ENCODE measurements at regions not wholly inside any gene's neighbourhood (a gene's known extent, or its start where the extent isn't known, plus 50 kb on each side); places are given as distances from the start of the nearest gene placed in this dataset.
"Not testable (repeated sequence)": the region's sequence is repeated elsewhere in the genome, so short reads cannot be mapped to it uniquely, and the experiment has no call there.

DNA sequence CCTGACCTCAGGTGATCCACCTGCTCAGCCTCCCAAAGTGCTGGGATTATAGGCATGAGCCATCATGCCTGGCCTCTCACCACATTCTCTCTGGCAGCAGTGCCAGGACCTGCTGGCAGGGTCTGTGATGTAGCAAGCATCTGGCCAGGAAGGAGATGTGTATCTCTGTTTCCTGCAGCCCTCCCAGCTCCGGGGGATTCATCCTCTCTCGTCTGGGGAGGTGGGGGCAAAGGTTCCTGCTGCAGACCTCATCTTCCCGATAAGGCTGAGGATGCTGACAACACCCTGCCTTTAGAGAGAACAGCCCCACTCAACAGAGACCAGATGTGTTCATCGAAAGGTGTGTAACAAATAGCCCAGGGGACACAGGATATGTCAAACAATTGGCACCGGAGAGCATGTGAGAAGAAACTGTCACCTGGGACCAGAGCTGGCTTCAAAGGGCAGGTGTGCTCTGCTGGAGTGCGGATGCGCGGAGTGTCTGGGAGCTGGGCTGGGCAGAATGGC lies 54.8 kb upstream of the SEC14L1 start:
- TF ChIP-seq, protein P1, sequence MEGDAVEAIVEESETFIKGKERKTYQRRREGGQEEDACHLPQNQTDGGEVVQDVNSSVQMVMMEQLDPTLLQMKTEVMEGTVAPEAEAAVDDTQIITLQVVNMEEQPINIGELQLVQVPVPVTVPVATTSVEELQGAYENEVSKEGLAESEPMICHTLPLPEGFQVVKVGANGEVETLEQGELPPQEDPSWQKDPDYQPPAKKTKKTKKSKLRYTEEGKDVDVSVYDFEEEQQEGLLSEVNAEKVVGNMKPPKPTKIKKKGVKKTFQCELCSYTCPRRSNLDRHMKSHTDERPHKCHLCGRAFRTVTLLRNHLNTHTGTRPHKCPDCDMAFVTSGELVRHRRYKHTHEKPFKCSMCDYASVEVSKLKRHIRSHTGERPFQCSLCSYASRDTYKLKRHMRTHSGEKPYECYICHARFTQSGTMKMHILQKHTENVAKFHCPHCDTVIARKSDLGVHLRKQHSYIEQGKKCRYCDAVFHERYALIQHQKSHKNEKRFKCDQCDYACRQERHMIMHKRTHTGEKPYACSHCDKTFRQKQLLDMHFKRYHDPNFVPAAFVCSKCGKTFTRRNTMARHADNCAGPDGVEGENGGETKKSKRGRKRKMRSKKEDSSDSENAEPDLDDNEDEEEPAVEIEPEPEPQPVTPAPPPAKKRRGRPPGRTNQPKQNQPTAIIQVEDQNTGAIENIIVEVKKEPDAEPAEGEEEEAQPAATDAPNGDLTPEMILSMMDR (conservative IDR thresholded peaks at IDR 0.05; ENCODE audit: low read length): no peak
- H3K4me3 ChIP-seq (ENCODE audit: low read length): no peak overlapping the region
- no peak for DNase-seq (ENCODE audit: low read depth)

DNA sequence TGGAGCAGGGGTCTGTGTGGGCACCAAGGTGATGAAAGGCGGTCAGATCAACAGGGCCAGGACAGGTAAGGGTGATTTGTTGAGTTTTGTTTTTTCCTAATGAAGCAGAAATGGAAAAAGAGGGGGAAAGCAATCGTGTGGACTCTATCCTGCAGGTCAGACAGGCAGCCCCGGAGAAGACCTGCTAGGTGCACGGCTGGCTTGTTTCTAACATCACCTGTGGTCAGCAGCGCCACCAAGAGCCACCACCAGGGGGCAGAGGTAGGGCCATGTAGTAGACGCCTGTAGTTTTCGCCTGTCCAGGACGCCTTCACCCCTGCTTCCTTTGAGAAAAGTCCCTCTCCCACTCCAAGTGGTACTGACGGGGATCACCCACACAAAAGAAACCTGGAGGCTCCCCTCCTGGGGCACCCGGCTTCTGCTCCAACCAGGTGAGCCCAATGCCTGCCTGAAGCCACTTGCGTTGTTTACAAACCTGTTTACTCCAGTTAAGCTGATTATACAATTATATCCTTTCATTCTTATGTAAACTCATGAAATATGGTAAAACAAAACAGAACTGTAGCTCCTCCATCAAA lies 54.2 kb upstream of the SEC14L1 start:
- no peak overlapping the region for H3K4me3 ChIP-seq (ENCODE audit: low read length)
- TF ChIP-seq, protein P1 (conservative IDR thresholded peaks at IDR 0.05; ENCODE audit: low read length): peak; percentile 94
- DNase-seq (ENCODE audit: low read depth): peak; percentile 65

DNA sequence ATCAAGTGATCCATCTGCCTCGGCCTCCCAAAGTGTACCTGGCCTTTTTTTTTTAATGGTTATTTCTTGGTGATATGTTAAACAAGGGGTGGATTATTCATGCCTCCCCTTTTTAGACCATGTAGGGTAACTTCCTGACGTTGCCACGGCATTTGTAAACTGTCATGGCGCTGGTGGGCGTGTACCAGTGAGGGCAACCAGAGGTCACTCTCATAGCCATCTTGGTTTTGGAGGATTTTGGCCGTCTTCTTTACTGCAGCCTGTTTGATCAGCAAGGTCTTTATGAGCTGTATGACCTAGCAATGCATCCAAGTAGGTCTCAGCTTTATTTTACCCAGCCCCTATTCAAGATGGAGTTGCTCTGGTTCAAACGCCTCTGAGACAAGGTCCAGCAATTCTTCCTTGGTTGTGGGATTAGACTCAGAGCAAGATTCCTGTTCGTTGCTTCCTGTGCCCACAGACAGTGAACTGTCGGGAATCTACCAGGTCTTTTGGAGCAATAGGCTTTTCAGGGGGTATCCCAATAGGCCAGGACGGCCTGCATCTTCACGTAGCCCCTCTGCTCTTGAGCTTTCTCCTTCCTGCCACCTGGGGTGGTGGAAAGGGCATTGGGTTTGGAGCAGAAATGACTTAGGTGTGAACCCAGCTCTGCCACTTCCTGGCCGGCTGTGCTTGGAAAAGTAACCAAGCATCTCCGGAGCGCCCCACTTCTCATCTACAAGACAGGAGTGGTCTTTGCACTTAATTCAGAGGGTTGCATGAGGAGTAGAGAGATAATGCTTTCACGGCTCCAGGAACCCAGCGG lies 52.9 kb upstream of the SEC14L1 start:
- TF ChIP-seq, protein P1 (conservative IDR thresholded peaks at IDR 0.05; ENCODE audit: low read length): no peak
- H3K4me3 ChIP-seq (ENCODE audit: low read length): peak overlapping the region; percentile 90
- no peak for DNase-seq (ENCODE audit: low read depth)

DNA sequence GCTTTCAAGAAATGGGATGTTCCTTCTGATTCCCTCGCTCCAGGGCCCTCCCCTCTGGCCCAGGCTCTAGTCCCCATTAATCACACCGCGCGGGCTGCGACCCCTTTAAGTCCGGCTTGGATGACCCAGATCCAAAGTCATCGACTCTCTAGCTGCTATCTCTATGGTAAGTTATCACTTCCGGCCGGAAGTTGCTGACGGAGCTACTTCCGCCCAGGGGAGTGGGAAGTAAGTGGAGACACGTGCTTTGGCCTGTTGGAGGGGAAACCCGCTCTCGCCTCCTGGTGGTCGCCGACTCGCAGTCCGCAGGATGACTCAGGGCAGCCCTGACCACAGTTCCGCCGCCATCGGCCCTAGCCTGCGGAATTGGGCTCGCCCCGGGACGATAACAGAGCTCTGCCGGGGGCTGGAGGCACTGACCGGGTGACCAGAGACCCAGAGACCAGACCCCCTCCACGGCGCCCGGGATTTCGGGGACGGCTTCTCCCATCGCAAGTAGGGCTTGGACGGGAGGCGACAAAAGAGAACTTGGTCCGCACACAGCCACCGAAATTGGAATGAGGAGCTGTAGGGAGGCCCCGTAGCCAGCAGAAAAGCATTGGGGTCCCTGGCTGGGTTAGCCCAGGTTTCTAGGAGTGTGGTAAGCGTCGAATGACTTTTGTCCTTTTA lies 52.2 kb upstream of the SEC14L1 start:
- TF ChIP-seq, protein P1 (conservative IDR thresholded peaks at IDR 0.05; ENCODE audit: low read length): peak; percentile 70
- H3K4me3 ChIP-seq (ENCODE audit: low read length): peak overlapping the region; percentile 90
- DNase-seq (ENCODE audit: low read depth): peak; percentile 97

DNA sequence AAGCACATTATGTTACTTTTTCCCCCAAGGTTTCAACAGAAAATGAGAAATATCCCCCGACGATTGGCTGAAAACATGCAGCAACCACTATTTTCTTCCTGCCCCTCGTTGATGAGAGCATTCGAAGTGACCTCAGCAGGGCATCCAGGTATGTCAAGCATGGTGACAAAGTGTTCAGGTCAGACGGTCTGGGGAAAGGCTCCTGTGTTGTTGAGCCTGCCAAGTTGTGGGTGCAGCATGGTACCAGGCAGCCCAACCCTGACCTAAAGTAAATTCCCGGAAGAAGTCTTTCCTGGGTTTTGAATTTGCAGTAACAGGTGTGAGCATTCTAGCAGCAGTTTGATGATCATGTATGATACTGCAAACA lies 51.7 kb upstream of the SEC14L1 start:
- H3K4me3 ChIP-seq (ENCODE audit: low read length): peak overlapping the region; percentile 90
- DNase-seq (ENCODE audit: low read depth): no peak
- TF ChIP-seq, protein P1 (conservative IDR thresholded peaks at IDR 0.05; ENCODE audit: low read length): no peak

DNA sequence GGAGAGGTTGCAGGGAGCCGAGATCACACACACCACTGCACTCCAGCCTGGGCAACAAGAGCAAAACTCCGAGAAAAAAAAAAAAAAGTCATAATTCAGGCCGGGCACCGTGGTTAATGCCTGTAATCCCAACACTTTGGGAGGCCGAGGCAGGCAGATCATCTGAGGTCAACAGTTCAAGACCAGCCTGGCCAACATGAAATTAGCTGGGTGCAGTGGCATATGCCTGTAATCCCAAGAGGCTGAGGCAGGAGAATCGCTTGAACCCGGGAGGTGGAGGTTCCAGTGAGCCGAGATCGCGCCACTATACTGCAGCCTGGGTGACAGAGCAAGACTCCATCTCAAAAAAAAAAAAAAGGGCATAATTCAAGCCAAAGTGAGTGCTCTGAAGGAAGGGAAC lies 50.8 kb upstream of the SEC14L1 start:
- not testable (repeated sequence) for DNase-seq (ENCODE audit: low read depth); H3K4me3 ChIP-seq (ENCODE audit: low read length)

DNA sequence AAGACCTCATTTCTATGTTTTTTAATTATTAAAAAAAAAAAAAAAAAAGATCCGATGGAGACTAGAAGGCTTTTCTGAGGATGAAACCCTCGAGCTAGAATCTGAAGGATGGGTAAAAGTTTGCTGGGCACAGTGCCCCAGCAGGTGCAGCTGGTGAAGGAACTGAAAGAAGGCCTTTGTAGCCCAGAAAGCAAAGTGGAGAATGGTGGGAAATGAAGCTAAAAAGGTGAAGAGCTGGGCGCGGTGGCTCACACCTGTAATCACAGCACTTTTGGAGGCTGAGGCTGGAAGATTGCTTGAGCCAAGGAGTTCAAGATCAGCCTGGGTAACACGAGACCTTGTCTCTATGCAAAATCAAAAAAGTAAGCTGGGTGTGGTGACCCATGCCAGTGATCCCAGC lies 50.3 kb upstream of the SEC14L1 start:
- TF ChIP-seq, protein P1 (conservative IDR thresholded peaks at IDR 0.05; ENCODE audit: low read length): no peak
- no peak for DNase-seq (ENCODE audit: low read depth)
- H3K4me3 ChIP-seq (ENCODE audit: low read length): no peak overlapping the region

Measured in AG10803 (cell line).